ENCODE measurements at regions not wholly inside any gene's neighbourhood (a gene's known extent, or its start where the extent isn't known, plus 50 kb on each side); places are given as distances from the start of the nearest gene placed in this dataset.

GRCh38 chr11:133692126-133692934, 153.0 kb downstream of the SPATA19 start:
- in situ Hi-C loops (cut with MboI; ENCODE audit: low sequenced_read_pairs) = no loop called here
- no peaks in the 10 kb centered on the region for H3K79me1 ChIP-seq (ENCODE audit: low read depth in 1 of 2, low read length in 2 of 2)
- H2BK120ac ChIP-seq (ENCODE audit: low read depth, low read length) = no peak overlapping the region
- H3K23ac ChIP-seq (ENCODE audit: low read depth, low read length) = no peak overlapping the region
- ATAC-seq (ENCODE audit: low read depth) (no peak), DNase-seq (no peak)
- H3K27ac ChIP-seq (ENCODE audit: insufficient read depth, low read length) = no peak overlapping the region
- H2AK5ac ChIP-seq (ENCODE audit: low read depth, low read length) = no peak overlapping the region
- H3K4me3 ChIP-seq (ENCODE audit: insufficient read depth, low read depth, low read length) = no peak overlapping the region
- no TSS peak for BruUV-seq (replicated peaks)
- POLR2A ChIA-PET (ENCODE audit: unreplicated experiment) = no interaction called here
- no peaks in the 10 kb centered on the region for H4K20me1 ChIP-seq (ENCODE audit: insufficient read depth, low read length)
- H3K4me1 ChIP-seq (ENCODE audit: control insufficient read depth, insufficient read depth, low read length) = no peaks in the 10 kb centered on the region
- no peak overlapping the region for H4K5ac ChIP-seq (ENCODE audit: low read depth, low read length)
- WGBS, 2 experiments (ENCODE audit: extremely low coverage in 2 of 2, insufficient read length in 1 of 2) = 5% methylated on average over 4 of the region's 8 CpGs; no CpG with 5 or more reads in 1 of the 2 experiments
- H3K4ac ChIP-seq (ENCODE audit: low read depth, low read length) = no peak overlapping the region
- H2AK9ac ChIP-seq (replicated peaks; ENCODE audit: low read depth, low read length, poor library complexity) = no peak overlapping the region
- H2BK20ac ChIP-seq (ENCODE audit: low read depth, low read length) = no peak overlapping the region
- intact Hi-C loops (cut with micrococcal nuclease) = no loop called here
- H3K9ac ChIP-seq (ENCODE audit: low read depth, low read length) = no peak overlapping the region
- H2BK15ac ChIP-seq (ENCODE audit: low read depth, low read length) = no peak overlapping the region
- H2AFZ ChIP-seq (replicated peaks; ENCODE audit: low read length, poor library complexity) = no peak overlapping the region
- no peak overlapping the region for H4K8ac ChIP-seq (ENCODE audit: low read depth in 2 of 2, low read length in 2 of 2)
- no peak overlapping the region for H4K91ac ChIP-seq (ENCODE audit: insufficient read depth, low read depth, low read length)
- H3K18ac ChIP-seq (ENCODE audit: low read depth, low read length) = no peak overlapping the region
- H2BK5ac ChIP-seq (ENCODE audit: low read depth, low read length, poor library complexity, severe bottlenecking) = no peak overlapping the region
- TF ChIP-seq CTCF (conservative IDR thresholded peaks at IDR 0.05; ENCODE audit: low read depth, low read length) (no peak), CEBPB (IDR thresholded peaks at IDR 0.05; ENCODE audit: low read depth, low read length) (no peak), RAD21 (IDR thresholded peaks at IDR 0.05; ENCODE audit: low read length) (no peak), SMC3 (IDR thresholded peaks at IDR 0.05; ENCODE audit: low read depth, low read length) (no peak)
- CTCF ChIA-PET = no interaction called here
- dilution Hi-C loops (cut with HindIII; ENCODE audit: low sequenced_read_pairs, unreplicated experiment) = no loop called here
- H3K56ac ChIP-seq (ENCODE audit: extremely low read depth, insufficient read depth, low read length) = no peak overlapping the region
- no peak overlapping the region for H3K14ac ChIP-seq (replicated peaks; ENCODE audit: low read depth, low read length)
- no peaks in the 10 kb centered on the region for H3K27me3 ChIP-seq (ENCODE audit: control insufficient read depth, insufficient read depth, low read length)
- H3K9me1 ChIP-seq (ENCODE audit: insufficient read depth, low read length) = no peaks in the 10 kb centered on the region
- H3K9me3 ChIP-seq (ENCODE audit: control insufficient read depth, insufficient read depth, low read length) = peaks cover 29% of the 10 kb centered on the region
- no peak overlapping the region for H3K4me2 ChIP-seq (ENCODE audit: low read depth, low read length)
- H3K36me3 ChIP-seq (ENCODE audit: control insufficient read depth, insufficient read depth, low read length) = no peaks in the 10 kb centered on the region
